ENCODE measurements at regions not wholly inside any gene's neighbourhood (a gene's known extent, or its start where the extent isn't known, plus 50 kb on each side); places are given as distances from the start of the nearest gene placed in this dataset.
"Not testable (repeated sequence)": the region's sequence is repeated elsewhere in the genome, so short reads cannot be mapped to it uniquely, and the experiment has no call there.

GRCh38 chr7:115793958-115794702, 236.4 kb downstream of the TFEC start:
- 94% methylated on average over 5 of the region's 7 CpGs for WGBS (ENCODE audit: insufficient coverage)
- H3K4me1 ChIP-seq (ENCODE audit: control extremely low read depth in 1 of 4, control insufficient read depth in 4 of 4, insufficient read depth in 4 of 4, low read length in 3 of 4): no peaks in the 10 kb centered on the region
- no peak overlapping the region for H3K4me3 ChIP-seq (ENCODE audit: control insufficient read depth in 1 of 7, extremely low read depth in 1 of 7, insufficient read depth in 4 of 7, low read depth in 2 of 7, low read length in 6 of 7)
- H3K27ac ChIP-seq (ENCODE audit: insufficient read depth in 1 of 2, low read depth in 1 of 2, low read length in 2 of 2, poor library complexity in 1 of 2, severe bottlenecking in 2 of 2): no peak overlapping the region
- H3K27me3 ChIP-seq (replicated peaks in 2 of 5; ENCODE audit: control insufficient read depth in 4 of 5, insufficient read depth in 5 of 5, low read length in 4 of 5): no peaks in the 10 kb centered on the region
- ChIA-PET POLR2A (no interaction called here), CTCF (no interaction called here)
- peaks cover 0 to 1% (median 0%) of the 10 kb centered on the region in 5 experiments for H3K9me3 ChIP-seq (ENCODE audit: control extremely low read depth in 1 of 5, control insufficient read depth in 4 of 5, insufficient read depth in 2 of 5, low read depth in 1 of 5, low read length in 4 of 5)
- DNase-seq: no peak
- H3K36me3 ChIP-seq (ENCODE audit: control insufficient read depth in 4 of 4, insufficient read depth in 4 of 4, low read length in 3 of 4): no peaks in the 10 kb centered on the region

- Histone ChIP-seq H3K36me3 (ENCODE audit: control insufficient read depth in 4 of 4, insufficient read depth in 4 of 4, low read length in 3 of 4) (no peaks in the 10 kb centered on the region), H3K4me1 (ENCODE audit: control extremely low read depth in 1 of 4, control insufficient read depth in 4 of 4, insufficient read depth in 4 of 4, low read length in 3 of 4) (no peaks in the 10 kb centered on the region), H3K4me3 (ENCODE audit: control insufficient read depth in 1 of 7, extremely low read depth in 1 of 7, insufficient read depth in 4 of 7, low read depth in 2 of 7, low read length in 6 of 7) (no peak overlapping the region), H3K27ac (ENCODE audit: insufficient read depth in 1 of 2, low read depth in 1 of 2, low read length in 2 of 2, poor library complexity in 1 of 2, severe bottlenecking in 2 of 2) (no peak overlapping the region), H3K9me3 (ENCODE audit: control extremely low read depth in 1 of 5, control insufficient read depth in 4 of 5, insufficient read depth in 2 of 5, low read depth in 1 of 5, low read length in 4 of 5) (peaks cover 0 to 1% (median 0%) of the 10 kb centered on the region in 5 experiments), H3K27me3 (replicated peaks in 2 of 5; ENCODE audit: control insufficient read depth in 4 of 5, insufficient read depth in 5 of 5, low read length in 4 of 5) (no peaks in the 10 kb centered on the region)
- DNase-seq: no peak
- ChIA-PET POLR2A (no interaction called here), CTCF (no interaction called here)
- WGBS (ENCODE audit: insufficient coverage): 98% methylated on average over 25 of the region's 27 CpGs
These were observed 240.7 kb downstream of the TFEC start for GRCh38 chr7:115789901-115790300.

GRCh38 chr7:115789473-115789872, 241.1 kb downstream of the TFEC start:
- H3K4me1 ChIP-seq (ENCODE audit: control extremely low read depth in 1 of 4, control insufficient read depth in 4 of 4, insufficient read depth in 4 of 4, low read length in 3 of 4); CTCF ChIA-PET; H3K27ac ChIP-seq (ENCODE audit: insufficient read depth in 1 of 2, low read depth in 1 of 2, low read length in 2 of 2, poor library complexity in 1 of 2, severe bottlenecking in 2 of 2); H3K27me3 ChIP-seq (replicated peaks in 2 of 5; ENCODE audit: control insufficient read depth in 4 of 5, insufficient read depth in 5 of 5, low read length in 4 of 5); H3K4me3 ChIP-seq (ENCODE audit: control insufficient read depth in 1 of 7, extremely low read depth in 1 of 7, insufficient read depth in 4 of 7, low read depth in 2 of 7, low read length in 6 of 7); DNase-seq; H3K36me3 ChIP-seq (ENCODE audit: control insufficient read depth in 4 of 4, insufficient read depth in 4 of 4, low read length in 3 of 4); POLR2A ChIA-PET; H3K9me3 ChIP-seq (ENCODE audit: control extremely low read depth in 1 of 5, control insufficient read depth in 4 of 5, insufficient read depth in 2 of 5, low read depth in 1 of 5, low read length in 4 of 5): not testable (repeated sequence)
- 94% methylated on average over 3 of the region's 3 CpGs for WGBS (ENCODE audit: insufficient coverage)

- H3K27ac ChIP-seq (ENCODE audit: insufficient read depth in 1 of 2, low read depth in 1 of 2, low read length in 2 of 2, poor library complexity in 1 of 2, severe bottlenecking in 2 of 2): no peak overlapping the region
- POLR2A ChIA-PET: no interaction called here
These were observed 247.7 kb downstream of the TFEC start for GRCh38 chr7:115782696-115783490.

GRCh38 chr7:115779561-115779960, 251.0 kb downstream of the TFEC start:
- H3K9me3 ChIP-seq (ENCODE audit: control extremely low read depth in 1 of 5, control insufficient read depth in 4 of 5, insufficient read depth in 2 of 5, low read depth in 1 of 5, low read length in 4 of 5): no peaks in the 10 kb centered on the region
- CTCF ChIA-PET: no interaction called here
- H3K27me3 ChIP-seq (replicated peaks in 2 of 5; ENCODE audit: control insufficient read depth in 4 of 5, insufficient read depth in 5 of 5, low read length in 4 of 5): no peaks in the 10 kb centered on the region
- H3K27ac ChIP-seq (ENCODE audit: insufficient read depth in 1 of 2, low read depth in 1 of 2, low read length in 2 of 2, poor library complexity in 1 of 2, severe bottlenecking in 2 of 2): no peak overlapping the region
- DNase-seq: no peak
- H3K4me1 ChIP-seq (ENCODE audit: control extremely low read depth in 1 of 4, control insufficient read depth in 4 of 4, insufficient read depth in 4 of 4, low read length in 3 of 4): no peaks in the 10 kb centered on the region
- H3K36me3 ChIP-seq (ENCODE audit: control insufficient read depth in 4 of 4, insufficient read depth in 4 of 4, low read length in 3 of 4): no peaks in the 10 kb centered on the region
- POLR2A ChIA-PET: no interaction called here
- no peak overlapping the region for H3K4me3 ChIP-seq (ENCODE audit: control insufficient read depth in 1 of 7, extremely low read depth in 1 of 7, insufficient read depth in 4 of 7, low read depth in 2 of 7, low read length in 6 of 7)

More at GRCh38 chr7:115782696-115783490, 247.7 kb downstream of the TFEC start:
- no peaks in the 10 kb centered on the region for H3K36me3 ChIP-seq (ENCODE audit: control insufficient read depth in 4 of 4, insufficient read depth in 4 of 4, low read length in 3 of 4)
- WGBS (ENCODE audit: insufficient coverage): no CpG with 5 or more reads among the region's 1 CpG
- H3K4me1 ChIP-seq (ENCODE audit: control extremely low read depth in 1 of 4, control insufficient read depth in 4 of 4, insufficient read depth in 4 of 4, low read length in 3 of 4): no peaks in the 10 kb centered on the region
- CTCF ChIA-PET: no interaction called here
- H3K4me3 ChIP-seq (ENCODE audit: control insufficient read depth in 1 of 7, extremely low read depth in 1 of 7, insufficient read depth in 4 of 7, low read depth in 2 of 7, low read length in 6 of 7): no peak overlapping the region
- H3K27me3 ChIP-seq (replicated peaks in 2 of 5; ENCODE audit: control insufficient read depth in 4 of 5, insufficient read depth in 5 of 5, low read length in 4 of 5): no peaks in the 10 kb centered on the region
- no peaks in the 10 kb centered on the region for H3K9me3 ChIP-seq (ENCODE audit: control extremely low read depth in 1 of 5, control insufficient read depth in 4 of 5, insufficient read depth in 2 of 5, low read depth in 1 of 5, low read length in 4 of 5)
- DNase-seq: no peak

GRCh38 chr7:115775981-115776380, 254.6 kb downstream of the TFEC start:
- no CpG with 5 or more reads among the region's 1 CpG for WGBS (ENCODE audit: insufficient coverage)
- Histone ChIP-seq H3K27me3 (replicated peaks in 2 of 5; ENCODE audit: control insufficient read depth in 4 of 5, insufficient read depth in 5 of 5, low read length in 4 of 5) (no peaks in the 10 kb centered on the region), H3K36me3 (ENCODE audit: control insufficient read depth in 4 of 4, insufficient read depth in 4 of 4, low read length in 3 of 4) (no peaks in the 10 kb centered on the region), H3K27ac (ENCODE audit: insufficient read depth in 1 of 2, low read depth in 1 of 2, low read length in 2 of 2, poor library complexity in 1 of 2, severe bottlenecking in 2 of 2) (no peak overlapping the region), H3K4me3 (ENCODE audit: control insufficient read depth in 1 of 7, extremely low read depth in 1 of 7, insufficient read depth in 4 of 7, low read depth in 2 of 7, low read length in 6 of 7) (no peak overlapping the region), H3K4me1 (ENCODE audit: control extremely low read depth in 1 of 4, control insufficient read depth in 4 of 4, insufficient read depth in 4 of 4, low read length in 3 of 4) (no peaks in the 10 kb centered on the region), H3K9me3 (ENCODE audit: control extremely low read depth in 1 of 5, control insufficient read depth in 4 of 5, insufficient read depth in 2 of 5, low read depth in 1 of 5, low read length in 4 of 5) (no peaks in the 10 kb centered on the region)
- DNase-seq: no peak
- POLR2A ChIA-PET: no interaction called here
- CTCF ChIA-PET: no interaction called here

GRCh38 chr7:115763347-115763746, 267.2 kb downstream of the TFEC start:
- no peaks in the 10 kb centered on the region for H3K36me3 ChIP-seq (ENCODE audit: control insufficient read depth in 4 of 4, insufficient read depth in 4 of 4, low read length in 3 of 4)
- H3K4me1 ChIP-seq (ENCODE audit: control extremely low read depth in 1 of 4, control insufficient read depth in 4 of 4, insufficient read depth in 4 of 4, low read length in 3 of 4): no peaks in the 10 kb centered on the region
- no peak for DNase-seq
- POLR2A ChIA-PET: no interaction called here
- H3K27ac ChIP-seq (ENCODE audit: insufficient read depth in 1 of 2, low read depth in 1 of 2, low read length in 2 of 2, poor library complexity in 1 of 2, severe bottlenecking in 2 of 2): no peak overlapping the region
- 93% methylated on average over 7 of the region's 8 CpGs for WGBS (ENCODE audit: insufficient coverage)
- no peak overlapping the region for H3K4me3 ChIP-seq (ENCODE audit: control insufficient read depth in 1 of 7, extremely low read depth in 1 of 7, insufficient read depth in 4 of 7, low read depth in 2 of 7, low read length in 6 of 7)
- CTCF ChIA-PET: interaction anchor here (1.1 kb wide), 1 partner anchor 12 kb away, joined by 3 read pairs; no protein-coding TSS in a partner anchor
- no peaks in the 10 kb centered on the region for H3K9me3 ChIP-seq (ENCODE audit: control extremely low read depth in 1 of 5, control insufficient read depth in 4 of 5, insufficient read depth in 2 of 5, low read depth in 1 of 5, low read length in 4 of 5)
- peaks cover 0 to 1% (median 0%) of the 10 kb centered on the region in 5 experiments for H3K27me3 ChIP-seq (replicated peaks in 2 of 5; ENCODE audit: control insufficient read depth in 4 of 5, insufficient read depth in 5 of 5, low read length in 4 of 5)

All from common myeloid progenitor, CD34-positive (primary cell).